GM21515 (cell line): ENCODE measurements at regions not wholly inside any gene's neighbourhood (a gene's known extent, or its start where the extent isn't known, plus 50 kb on each side); places are given as distances from the start of the nearest gene placed in this dataset.

ENCODE experiments used
- ATAC-seq: cut with Tn5 transposase; IDR thresholded peaks from one replicate; pipeline ENCODE4 v1.9.1; 2021; ENCODE audit not compliant: unreplicated experiment

GRCh38 chr5:117060099-117060498, 485.5 kb upstream of the SEMA6A start:
- ATAC-seq = no peak

- no peak for ATAC-seq
Measured at GRCh38 chr5:117058740-117059139, 484.1 kb upstream of the SEMA6A start.

GRCh38 chr5:117055517-117055916, 480.9 kb upstream of the SEMA6A start:
- ATAC-seq = no peak

- ATAC-seq = no peak
Measured at GRCh38 chr5:117054911-117055310, 480.3 kb upstream of the SEMA6A start.

GRCh38 chr5:117054141-117054540, 479.5 kb upstream of the SEMA6A start:
- no peak for ATAC-seq

GRCh38 chr5:117041926-117042595, 467.4 kb upstream of the SEMA6A start:
- no peak for ATAC-seq

- ATAC-seq = no peak
Measured at GRCh38 chr5:117039035-117039434, 464.4 kb upstream of the SEMA6A start.

GRCh38 chr5:117027384-117027783, 452.8 kb upstream of the SEMA6A start:
- no peak for ATAC-seq

GRCh38 chr5:117020999-117021398, 446.4 kb upstream of the SEMA6A start:
- no peak for ATAC-seq

- ATAC-seq = no peak
Measured at GRCh38 chr5:117013280-117013877, 438.8 kb upstream of the SEMA6A start.

GRCh38 chr5:117010574-117010973, 436.0 kb upstream of the SEMA6A start:
- no peak for ATAC-seq

- no peak for ATAC-seq
Measured at GRCh38 chr5:116998024-116998423, 423.4 kb upstream of the SEMA6A start.

GRCh38 chr5:116992681-116993080, 418.1 kb upstream of the SEMA6A start:
- ATAC-seq = no peak

GRCh38 chr5:116989995-116990394, 415.4 kb upstream of the SEMA6A start:
- no peak for ATAC-seq

GRCh38 chr5:116982035-116982434, 407.4 kb upstream of the SEMA6A start:
- no peak for ATAC-seq

- no peak for ATAC-seq
Measured at GRCh38 chr5:116980581-116980980, 406.0 kb upstream of the SEMA6A start.

- ATAC-seq = no peak
Measured at GRCh38 chr5:116976767-116977166, 402.1 kb upstream of the SEMA6A start.

GRCh38 chr5:116971131-116971530, 396.5 kb upstream of the SEMA6A start:
- ATAC-seq = no peak

GRCh38 chr5:116970318-116970717, 395.7 kb upstream of the SEMA6A start:
- ATAC-seq = no peak

GRCh38 chr5:116964438-116964837, 389.8 kb upstream of the SEMA6A start:
- no peak for ATAC-seq

GRCh38 chr5:116961021-116961420, 386.4 kb upstream of the SEMA6A start:
- no peak for ATAC-seq

GRCh38 chr5:116959843-116960242, 385.2 kb upstream of the SEMA6A start:
- ATAC-seq = no peak
